Testis (tissue), 2 donors: ENCODE measurements at regions not wholly inside any gene's neighbourhood (a gene's known extent, or its start where the extent isn't known, plus 50 kb on each side); places are given as distances from the start of the nearest gene placed in this dataset.

ENCODE experiments used
- POLR2A ChIP-seq: fragments of 450-650 bp; IDR thresholded peaks from one replicate; pipeline ENCODE4 v1.6.1; 2017; ENCODE audit warnings: antibody characterized with exemption, mild to moderate bottlenecking, moderate library complexity
- TF ChIP-seq, protein P1 (sequence below), 3 experiments: fragments of 450-650 bp in 2 of 3; fragments of 200-600 bp in 1 of 3; sonication (generic) in 1 of 3; IDR thresholded peaks; one replicate each; pipeline ENCODE4 v1.5.1; 2016 to 2019; ENCODE audit warnings: antibody characterized with exemption in 3 of 3, mild to moderate bottlenecking in 2 of 3, moderate library complexity in 1 of 3

DNA sequence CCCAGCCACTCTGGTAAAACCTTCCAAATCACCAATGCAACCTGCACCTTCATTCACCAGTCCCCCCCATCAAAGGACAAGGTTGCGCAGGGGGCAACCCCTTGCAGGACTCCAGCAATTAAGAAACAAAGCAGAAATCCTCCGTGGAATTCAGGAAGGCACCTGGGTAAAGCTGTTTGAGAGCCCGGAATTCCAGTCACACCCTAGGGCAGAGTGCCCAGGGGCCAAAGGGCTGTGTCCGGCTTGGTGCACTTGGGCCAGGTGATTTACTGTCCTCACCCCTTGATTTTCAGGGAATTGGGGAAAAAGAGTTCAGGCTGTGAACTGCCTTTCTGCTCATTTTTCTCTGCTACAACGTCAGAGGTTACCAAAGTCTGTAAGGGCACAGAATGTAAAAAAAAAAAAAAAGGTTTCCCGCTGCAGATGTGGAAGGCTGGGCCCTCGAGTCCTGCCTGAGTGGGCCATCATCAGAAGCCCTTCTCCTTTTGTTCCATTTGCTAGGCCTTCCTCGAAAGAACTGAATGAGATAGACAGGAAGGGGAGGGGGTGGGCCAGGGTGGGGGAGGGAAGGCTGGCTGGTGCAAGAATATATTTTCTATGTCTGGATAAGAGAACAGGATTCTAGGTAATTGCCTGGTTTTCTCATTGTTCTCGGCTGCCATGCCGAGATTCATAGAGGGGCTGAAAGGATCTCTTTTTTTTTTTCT, 266.5 kb upstream of the PSMD7 start:
- TF ChIP-seq, protein P1, sequence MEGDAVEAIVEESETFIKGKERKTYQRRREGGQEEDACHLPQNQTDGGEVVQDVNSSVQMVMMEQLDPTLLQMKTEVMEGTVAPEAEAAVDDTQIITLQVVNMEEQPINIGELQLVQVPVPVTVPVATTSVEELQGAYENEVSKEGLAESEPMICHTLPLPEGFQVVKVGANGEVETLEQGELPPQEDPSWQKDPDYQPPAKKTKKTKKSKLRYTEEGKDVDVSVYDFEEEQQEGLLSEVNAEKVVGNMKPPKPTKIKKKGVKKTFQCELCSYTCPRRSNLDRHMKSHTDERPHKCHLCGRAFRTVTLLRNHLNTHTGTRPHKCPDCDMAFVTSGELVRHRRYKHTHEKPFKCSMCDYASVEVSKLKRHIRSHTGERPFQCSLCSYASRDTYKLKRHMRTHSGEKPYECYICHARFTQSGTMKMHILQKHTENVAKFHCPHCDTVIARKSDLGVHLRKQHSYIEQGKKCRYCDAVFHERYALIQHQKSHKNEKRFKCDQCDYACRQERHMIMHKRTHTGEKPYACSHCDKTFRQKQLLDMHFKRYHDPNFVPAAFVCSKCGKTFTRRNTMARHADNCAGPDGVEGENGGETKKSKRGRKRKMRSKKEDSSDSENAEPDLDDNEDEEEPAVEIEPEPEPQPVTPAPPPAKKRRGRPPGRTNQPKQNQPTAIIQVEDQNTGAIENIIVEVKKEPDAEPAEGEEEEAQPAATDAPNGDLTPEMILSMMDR (IDR thresholded peaks at IDR 0.05) = no peak
- no peak for TF ChIP-seq POLR2A
